Activated CD4-positive, alpha-beta T cell treated with anti-CD3 and anti-CD28 coated beads, Interleukin-2, amount 50 U/mL, for 4 hours (primary cell): ENCODE measurements at regions not wholly inside any gene's neighbourhood (a gene's known extent, or its start where the extent isn't known, plus 50 kb on each side); places are given as distances from the start of the nearest gene placed in this dataset.

ENCODE experiments used
- DNase-seq, 2 experiments: peaks; one replicate each; pipeline ENCODE4 v3.0.0-alpha.2; 2020

DNA sequence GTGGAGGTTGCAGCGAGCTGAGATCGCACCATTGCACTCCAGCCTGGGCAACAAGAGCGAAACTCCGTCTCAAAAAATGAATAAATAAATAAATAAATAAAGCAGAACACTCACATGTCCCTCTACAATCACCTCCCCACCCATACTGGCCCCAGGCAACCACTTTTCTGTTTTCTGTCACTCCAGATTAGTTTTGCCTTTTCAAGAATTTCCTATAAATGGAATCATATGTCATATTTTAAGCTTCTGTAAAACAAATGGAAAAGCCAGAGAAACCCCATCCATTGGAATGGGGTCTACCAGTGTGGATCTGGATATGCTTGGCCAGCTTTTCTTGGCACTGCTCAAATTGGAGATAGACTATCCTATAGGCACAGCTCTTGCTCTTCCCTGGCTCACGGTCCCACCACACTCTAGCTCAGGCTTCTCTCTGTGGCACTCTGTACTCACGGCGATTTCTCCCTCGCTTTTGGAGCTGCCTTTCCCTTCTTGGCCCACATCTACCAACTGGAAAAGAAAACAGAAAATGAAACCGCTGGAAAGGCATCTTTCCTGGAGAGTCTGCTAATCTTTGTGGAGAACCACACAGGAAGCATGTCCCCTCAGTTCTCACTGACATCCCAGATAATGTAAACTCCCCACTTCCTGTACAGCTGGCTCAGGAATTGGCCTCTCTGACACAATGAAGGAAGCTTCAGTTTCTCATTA lies 210.1 kb downstream of the JCAD start:
- no peak for DNase-seq

GRCh38 chr10:29846881-29847280 lies 212.1 kb upstream of the SVIL start:
- DNase-seq = no peak

GRCh38 chr10:29845166-29845565 lies 210.4 kb upstream of the SVIL start:
- no peak for DNase-seq

DNA sequence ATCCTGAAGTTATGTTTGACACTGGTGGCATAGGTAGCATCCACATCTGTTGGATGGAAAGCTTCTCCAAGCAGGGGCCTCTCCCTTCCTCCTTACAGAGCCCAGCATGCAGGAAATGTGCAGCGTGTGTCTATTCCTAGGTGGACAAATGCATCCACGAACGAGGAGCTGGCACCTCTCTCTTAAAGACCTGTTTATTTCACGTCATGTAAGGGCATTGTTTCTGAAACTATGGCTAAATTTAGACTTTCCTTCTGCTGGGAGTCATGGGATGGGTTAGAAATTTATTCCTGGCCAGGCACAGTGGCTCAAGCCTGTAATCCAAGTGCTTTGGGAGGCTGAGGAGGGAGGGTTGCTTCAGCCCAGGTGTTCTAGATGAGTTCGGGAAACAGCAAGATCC lies 208.4 kb upstream of the SVIL start:
- DNase-seq = no peak

DNA sequence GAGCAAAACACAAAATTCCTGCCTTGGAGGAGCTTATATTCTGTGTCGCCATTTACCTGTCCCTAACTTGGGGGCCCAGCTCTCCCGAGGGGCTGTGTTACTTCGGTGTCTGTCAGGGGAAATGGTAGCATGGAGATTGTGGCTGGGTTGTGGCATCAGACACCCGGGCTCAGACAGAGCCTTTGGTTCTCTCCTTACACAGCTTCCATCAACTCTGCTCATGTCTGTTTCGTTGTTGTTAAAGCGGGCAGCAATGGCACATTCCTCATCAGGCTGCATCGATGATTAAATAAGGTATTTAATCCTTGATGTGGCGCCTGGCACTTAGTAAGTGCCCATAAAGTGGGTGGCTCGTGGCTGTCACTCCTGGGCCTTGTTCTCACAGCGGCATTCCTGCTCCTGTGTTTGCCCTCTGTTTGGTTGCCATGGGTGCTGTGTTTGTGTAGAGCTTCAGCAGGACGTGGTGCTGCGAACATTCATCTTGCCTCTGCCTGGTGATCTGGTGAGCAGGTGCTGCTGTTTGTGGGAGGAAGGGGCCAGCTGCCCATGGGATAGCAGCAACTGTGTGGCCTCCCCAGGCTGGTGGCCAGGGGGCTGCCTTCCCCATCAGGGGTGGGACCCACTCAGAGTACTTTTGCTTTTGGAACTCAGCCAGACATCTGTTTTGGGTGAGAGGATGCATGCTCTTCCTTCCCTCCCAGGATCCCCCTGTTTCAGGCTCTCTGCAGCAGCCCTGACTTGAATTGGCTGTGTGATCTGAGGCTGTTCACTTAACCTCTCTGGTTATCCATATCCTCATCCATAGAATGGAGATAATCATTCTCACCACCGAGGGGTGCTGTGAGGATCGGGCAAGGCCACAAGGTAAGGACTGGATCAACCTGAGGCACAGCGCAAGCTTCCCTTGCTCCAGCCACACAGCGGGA lies 207.2 kb upstream of the SVIL start:
- no peak for DNase-seq

DNA sequence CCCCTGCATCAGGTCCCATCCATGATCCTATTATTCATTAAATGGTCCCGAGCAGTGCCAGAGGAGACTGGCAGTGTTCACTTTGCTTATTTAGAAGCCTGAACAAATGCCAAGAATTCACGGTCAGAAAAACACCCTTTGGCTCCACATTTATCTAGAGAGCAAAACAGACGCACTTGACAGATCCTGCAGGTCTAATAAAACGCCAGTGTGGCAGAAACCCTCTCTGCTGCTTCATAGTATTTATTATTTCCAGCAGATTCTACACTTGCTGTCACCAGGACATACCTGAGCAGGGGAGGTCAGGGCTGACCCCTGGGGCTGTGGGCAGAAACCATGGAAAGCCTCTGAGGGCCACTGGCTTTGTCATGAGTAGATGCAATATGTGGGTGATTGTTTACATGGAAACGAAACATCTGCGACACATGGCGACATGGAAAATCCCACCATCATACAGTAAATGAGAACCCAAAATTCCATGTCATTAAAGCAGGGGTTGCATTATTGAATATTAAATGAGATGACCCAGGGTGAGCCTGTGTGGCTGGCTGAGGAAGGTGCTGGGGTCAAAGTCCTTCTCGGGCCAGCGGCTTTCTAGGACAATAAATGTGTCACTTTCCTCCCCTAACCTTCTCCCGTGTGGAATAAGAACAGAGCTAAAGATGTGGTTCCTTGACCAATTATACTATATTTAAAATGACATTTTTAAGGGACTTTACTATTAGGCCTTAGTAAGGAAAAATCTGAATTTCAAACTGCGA lies 205.9 kb upstream of the SVIL start:
- DNase-seq = no peak

- no peak for DNase-seq
Observed at GRCh38 chr10:29839826-29840515, 205.2 kb upstream of the SVIL start.

GRCh38 chr10:29838539-29838938 lies 203.8 kb upstream of the SVIL start:
- no peak for DNase-seq

GRCh38 chr10:29837586-29837985 lies 202.8 kb upstream of the SVIL start:
- no peak for DNase-seq

- DNase-seq = no peak
Observed at GRCh38 chr10:29836396-29836795, 201.6 kb upstream of the SVIL start.

- no peak for DNase-seq
Observed at GRCh38 chr10:29835055-29835454, 200.3 kb upstream of the SVIL start.

GRCh38 chr10:29830531-29831512 lies 196.1 kb upstream of the SVIL start:
- DNase-seq = no peak

DNA sequence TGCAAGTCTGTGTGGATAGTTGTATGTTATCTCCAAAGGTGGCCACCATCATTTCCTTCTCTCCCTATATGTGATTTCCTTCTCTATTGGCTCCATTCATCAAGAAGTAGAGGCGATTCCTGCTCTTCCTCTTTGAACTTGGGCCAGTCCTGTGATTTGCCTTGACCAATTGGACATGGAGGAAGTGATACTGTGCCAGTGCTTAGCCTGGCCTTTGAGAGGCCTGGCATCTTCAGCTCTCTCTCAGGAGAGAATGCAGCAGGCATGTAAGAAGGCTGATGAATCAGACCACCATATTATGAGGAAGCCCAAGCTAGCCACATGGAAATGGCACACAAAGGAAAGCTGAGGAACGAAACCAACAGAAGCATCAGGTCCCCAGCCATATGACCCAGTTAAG lies 195.0 kb upstream of the SVIL start:
- DNase-seq = no peak

DNA sequence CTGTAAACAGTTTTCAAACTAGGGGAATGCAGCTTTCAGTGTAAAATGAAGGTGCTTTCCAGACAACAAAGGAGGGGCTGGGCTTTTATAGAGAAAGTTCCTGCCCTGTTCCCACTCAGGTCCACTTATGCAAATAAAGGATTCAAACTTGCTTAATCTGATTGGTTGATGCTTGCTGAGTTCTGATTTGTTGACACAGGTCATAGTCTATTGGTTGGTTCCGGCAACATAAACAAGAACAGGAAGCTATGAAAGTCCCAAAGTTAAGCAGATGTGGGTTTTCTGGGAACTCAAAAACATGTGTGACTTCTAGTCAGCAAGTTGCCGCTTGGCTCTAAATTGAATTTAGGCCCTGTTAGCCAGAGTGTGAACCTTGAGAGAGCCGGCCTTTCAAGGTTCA lies 194.2 kb upstream of the SVIL start:
- no peak for DNase-seq

DNA sequence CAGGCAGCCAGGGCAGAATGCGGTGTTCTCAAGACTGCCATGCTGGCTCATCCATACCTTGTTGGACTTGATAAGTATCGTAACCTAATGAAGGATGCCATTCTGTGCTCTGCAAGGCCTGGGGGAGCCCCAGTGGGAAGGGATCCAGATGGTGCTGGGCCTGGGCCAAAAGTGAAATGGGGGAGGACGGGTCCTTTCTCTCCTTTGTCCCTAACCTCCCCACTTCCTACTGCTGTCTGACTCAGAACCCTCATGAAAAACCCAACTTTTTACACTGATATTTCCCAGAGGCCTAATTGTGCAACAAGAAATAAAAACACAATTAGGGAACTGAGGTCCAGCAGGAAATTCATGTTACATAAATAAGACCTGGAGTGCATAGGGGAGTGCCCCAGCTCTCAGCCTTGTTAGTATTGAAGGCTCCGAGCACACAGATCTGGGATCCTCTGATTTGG lies 193.7 kb upstream of the SVIL start:
- no peak for DNase-seq

DNA sequence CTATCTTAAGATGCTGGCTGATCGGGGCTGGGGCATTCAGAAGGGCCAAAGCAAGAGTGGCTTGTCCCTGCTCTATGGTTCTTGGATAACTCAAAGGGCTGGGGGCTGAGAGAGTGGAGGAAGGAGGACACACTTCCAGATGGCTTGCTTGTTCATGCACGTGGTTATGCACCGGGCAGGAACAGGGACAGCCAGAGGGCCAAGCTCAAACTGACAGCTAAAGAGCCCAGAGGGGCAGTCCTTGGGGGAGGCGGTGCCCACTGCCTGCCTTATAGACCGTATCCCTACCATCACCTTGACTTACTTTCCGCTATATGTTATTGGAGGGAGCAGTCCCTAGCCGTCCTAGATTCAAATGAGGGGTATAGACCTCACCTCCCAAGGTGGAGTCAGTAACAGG lies 192.7 kb upstream of the SVIL start:
- DNase-seq = no peak

DNA sequence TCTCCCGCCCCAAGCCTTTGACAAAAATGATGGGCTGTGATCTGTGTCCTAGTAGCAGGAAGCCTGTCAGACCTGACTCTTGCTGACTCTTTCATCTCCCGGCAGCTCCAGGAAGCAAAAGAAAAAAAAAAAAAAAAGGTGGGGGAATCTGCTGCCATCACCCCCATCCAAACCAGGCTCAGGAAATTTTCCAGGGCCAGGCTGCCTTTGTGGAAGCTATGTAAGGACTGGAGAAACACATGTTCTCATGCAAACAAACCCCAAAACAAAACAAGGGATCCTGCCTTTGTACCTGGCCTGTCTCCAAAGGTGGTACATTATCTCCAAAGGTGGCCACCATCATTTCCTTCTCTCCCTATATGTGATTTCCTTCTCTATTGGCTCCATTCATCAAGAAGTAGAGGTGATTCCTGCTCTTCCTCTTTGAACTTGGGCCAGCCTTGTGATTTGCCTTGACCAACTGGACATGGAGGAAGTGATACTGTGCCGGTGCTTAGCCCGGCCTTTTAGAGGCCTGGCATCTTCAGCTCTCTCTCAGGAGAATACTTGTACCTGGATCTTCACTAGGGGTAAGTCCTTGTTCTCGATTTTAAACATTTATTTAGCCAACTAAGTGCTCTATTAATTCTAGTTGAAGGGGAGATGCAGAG lies 192.2 kb upstream of the SVIL start:
- no peak for DNase-seq

DNA sequence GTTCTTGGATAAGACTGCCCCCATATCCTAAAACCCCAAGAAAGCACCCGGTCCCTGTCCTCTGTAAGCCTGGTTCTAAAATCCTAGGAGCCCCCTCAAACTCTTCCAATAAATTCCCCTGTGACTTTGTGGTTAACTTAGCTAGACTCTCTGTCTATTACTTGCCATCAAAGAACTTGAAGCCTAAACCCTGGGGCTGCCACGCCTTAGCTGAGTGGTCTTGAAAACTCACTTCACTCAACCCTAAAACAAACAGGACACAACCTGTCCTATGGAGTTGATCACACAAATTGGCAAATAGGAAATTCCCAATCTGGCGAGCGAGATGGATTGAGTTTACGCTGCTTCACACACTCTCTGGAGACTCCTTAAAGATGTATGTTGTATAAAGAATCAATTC lies 191.4 kb upstream of the SVIL start:
- no peak for DNase-seq

GRCh38 chr10:29823553-29824080 lies 188.8 kb upstream of the SVIL start:
- DNase-seq = no peak

GRCh38 chr10:29820890-29821461 lies 186.2 kb upstream of the SVIL start:
- no peak for DNase-seq
